ENCODE measurements at regions not wholly inside any gene's neighbourhood (a gene's known extent, or its start where the extent isn't known, plus 50 kb on each side); places are given as distances from the start of the nearest gene placed in this dataset.

GRCh38 chr10:77713521-77714280 is 76.1 kb upstream of the KCNMA1 start:
- no peak for TF ChIP-seq CTCF (IDR thresholded peaks at IDR 0.05; ENCODE audit: insufficient read depth, low read length, poor library complexity, severe bottlenecking)
- H3K4me3 ChIP-seq (ENCODE audit: low read depth, low read length), result no peak overlapping the region
- no peak for DNase-seq (ENCODE audit: low read depth)
- H3K27me3 ChIP-seq (ENCODE audit: control insufficient read depth, insufficient read depth, low read length), result no peaks in the 10 kb centered on the region
- H3K36me3 ChIP-seq (ENCODE audit: control insufficient read depth, insufficient read depth, low read length), result no peaks in the 10 kb centered on the region

DNA sequence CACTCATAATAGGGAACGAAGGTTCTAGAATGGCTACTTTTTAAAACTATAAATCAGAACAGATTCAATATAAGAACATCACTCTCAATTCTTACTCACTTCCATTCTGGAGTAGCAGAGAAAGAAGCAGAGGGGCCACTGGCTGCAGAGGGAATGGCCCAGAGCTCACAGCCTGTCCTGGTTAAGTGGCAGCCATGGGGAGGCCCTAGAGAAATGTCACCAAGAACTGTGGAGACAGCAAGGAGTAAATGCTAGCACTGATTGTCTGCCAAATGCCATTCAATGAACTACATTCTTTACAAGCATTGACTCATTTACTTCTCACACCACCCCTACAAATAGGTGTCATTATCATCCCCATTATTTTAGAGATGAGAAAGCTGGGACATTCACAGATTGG is 74.6 kb upstream of the KCNMA1 start:
- DNase-seq (ENCODE audit: low read depth), result no peak
- no peak for TF ChIP-seq CTCF (IDR thresholded peaks at IDR 0.05; ENCODE audit: insufficient read depth, low read length, poor library complexity, severe bottlenecking)
- no peak overlapping the region for H3K4me3 ChIP-seq (ENCODE audit: low read depth, low read length)
- H3K36me3 ChIP-seq (ENCODE audit: control insufficient read depth, insufficient read depth, low read length), result no peaks in the 10 kb centered on the region
- no peaks in the 10 kb centered on the region for H3K27me3 ChIP-seq (ENCODE audit: control insufficient read depth, insufficient read depth, low read length)

GRCh38 chr10:77711683-77712049 is 74.1 kb upstream of the KCNMA1 start:
- no peak for DNase-seq (ENCODE audit: low read depth)
- no peaks in the 10 kb centered on the region for H3K27me3 ChIP-seq (ENCODE audit: control insufficient read depth, insufficient read depth, low read length)
- no peak overlapping the region for H3K4me3 ChIP-seq (ENCODE audit: low read depth, low read length)
- no peak for TF ChIP-seq CTCF (IDR thresholded peaks at IDR 0.05; ENCODE audit: insufficient read depth, low read length, poor library complexity, severe bottlenecking)
- no peaks in the 10 kb centered on the region for H3K36me3 ChIP-seq (ENCODE audit: control insufficient read depth, insufficient read depth, low read length)

DNA sequence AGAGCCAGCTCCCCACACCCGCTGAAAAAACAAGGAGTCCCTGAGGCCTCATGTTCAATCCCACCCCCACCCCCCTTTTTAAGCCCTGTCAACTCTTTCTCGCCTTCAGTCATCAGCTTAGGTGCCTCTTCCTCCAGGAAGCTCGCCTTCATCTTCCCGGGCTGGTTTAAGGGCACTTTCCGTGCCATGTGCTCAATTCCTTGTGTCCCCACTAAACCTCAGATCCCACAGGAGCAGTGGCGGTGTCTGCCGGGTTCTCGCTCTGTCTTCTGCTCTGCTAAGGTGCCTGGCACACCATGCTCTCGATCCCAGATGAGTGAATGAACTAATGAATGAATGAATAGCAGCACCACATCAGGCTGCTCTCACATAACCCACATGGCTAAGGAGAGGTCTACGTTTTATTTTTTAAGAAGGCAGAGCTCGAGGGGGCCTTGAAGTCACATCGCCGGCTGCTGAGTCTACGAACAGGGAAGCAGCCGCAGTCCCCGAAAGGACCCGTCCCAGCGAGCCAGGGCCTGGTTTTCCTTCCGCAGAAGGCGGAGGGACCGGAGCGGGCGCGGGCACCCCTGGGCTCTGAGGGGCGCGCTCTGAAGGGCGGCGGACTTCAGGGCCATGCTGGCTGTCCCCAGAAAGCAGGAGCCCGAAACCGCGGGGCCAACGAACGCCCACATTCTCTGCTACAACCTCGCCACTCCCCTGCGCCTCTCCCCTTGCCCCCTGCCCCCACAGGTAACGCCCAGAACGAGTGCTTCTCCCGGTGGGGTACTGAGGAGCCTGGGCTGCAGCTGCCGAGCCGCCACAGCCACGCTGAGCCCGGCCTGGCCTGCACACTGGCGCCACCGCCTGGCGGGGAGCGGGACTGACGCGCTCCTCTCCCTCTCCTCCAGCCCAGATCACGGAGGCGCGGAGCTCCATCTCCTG is 73.4 kb upstream of the KCNMA1 start:
- no peaks in the 10 kb centered on the region for H3K36me3 ChIP-seq (ENCODE audit: control insufficient read depth, insufficient read depth, low read length)
- peak; percentile 88 for TF ChIP-seq CTCF (IDR thresholded peaks at IDR 0.05; ENCODE audit: insufficient read depth, low read length, poor library complexity, severe bottlenecking)
- no peak for DNase-seq (ENCODE audit: low read depth)
- no peaks in the 10 kb centered on the region for H3K27me3 ChIP-seq (ENCODE audit: control insufficient read depth, insufficient read depth, low read length)
- H3K4me3 ChIP-seq (ENCODE audit: low read depth, low read length), result peak overlapping the region; percentile 36

- no peak for DNase-seq (ENCODE audit: low read depth)
- Histone ChIP-seq H3K4me3 (ENCODE audit: low read depth, low read length) (no peak overlapping the region), H3K36me3 (ENCODE audit: control insufficient read depth, insufficient read depth, low read length) (no peaks in the 10 kb centered on the region), H3K27me3 (ENCODE audit: control insufficient read depth, insufficient read depth, low read length) (no peaks in the 10 kb centered on the region)
- no peak for TF ChIP-seq CTCF (IDR thresholded peaks at IDR 0.05; ENCODE audit: insufficient read depth, low read length, poor library complexity, severe bottlenecking)
Measured at GRCh38 chr10:77710081-77710551, 72.5 kb upstream of the KCNMA1 start.
